H1 (cell line): ENCODE measurements at regions not wholly inside any gene's neighbourhood (a gene's known extent, or its start where the extent isn't known, plus 50 kb on each side); places are given as distances from the start of the nearest gene placed in this dataset.

Source experiments
- CTCF ChIA-PET: fragments of 300-600 bp; sonication (Branson Sonifier 250); formaldehyde crosslinking; loops from one replicate; lab custom pipeline; 2021; ENCODE audit not compliant: partially characterized antibody; lab: Charles Lee
- POLR2A ChIA-PET: fragments of 300-600 bp; sonication (Branson Sonifier 250); formaldehyde crosslinking; loops from one replicate; lab custom pipeline; 2021; ENCODE audit warnings: inconsistent platforms; ENCODE audit not compliant: partially characterized antibody; lab: Charles Lee
- DNase-seq, 2 experiments: peaks; one replicate each; pipeline versions ENCODE4 v3.0.0 to v3.0.0-alpha.2; 2010 to 2022; ENCODE audit warnings: low spot score in 2 of 2, low read depth in 1 of 2, mixed read lengths in 1 of 2
- FAIRE-seq: peaks from 2 replicates; lab custom pipeline; 2011; peaks lifted over from hg19 to GRCh38; lab: Jason Lieb, UNC
- H2AFZ ChIP-seq: 2 replicates; pipeline ENCODE4 v1.8.1; 2012; ENCODE audit warnings: low read length, inconsistent platforms
- H2AK5ac ChIP-seq: 2 replicates; pipeline ENCODE4 v1.6.1; 2013; ENCODE audit warnings: low read depth, low read length
- H2BK120ac ChIP-seq: replicated peaks from 2 replicates; pipeline ENCODE3; 2013; ENCODE audit warnings: low read depth, low read length, inconsistent platforms
- H2BK12ac ChIP-seq: 2 replicates; pipeline ENCODE4 v1.6.1; 2013; ENCODE audit warnings: low read depth, low read length
- H2BK15ac ChIP-seq: 2 replicates; pipeline ENCODE4 v1.6.1; 2013; ENCODE audit warnings: low read length
- H2BK20ac ChIP-seq: 2 replicates; pipeline ENCODE4 v1.6.1; 2013; ENCODE audit warnings: low read length
- H2BK5ac ChIP-seq: 2 replicates; pipeline ENCODE4 v1.6.1; 2013; ENCODE audit warnings: low read depth, low read length
- H3K14ac ChIP-seq: 2 replicates; pipeline ENCODE4 v1.6.1; 2013; ENCODE audit warnings: inconsistent platforms; ENCODE audit not compliant: insufficient read length
- H3K18ac ChIP-seq: 2 replicates; pipeline ENCODE4 v1.6.1; 2013; ENCODE audit warnings: low read length; ENCODE audit errors: extremely low read depth
- H3K23ac ChIP-seq: 2 replicates; pipeline ENCODE4 v1.6.1; 2013; ENCODE audit warnings: inconsistent platforms; ENCODE audit not compliant: insufficient read length
- H3K23me2 ChIP-seq: 2 replicates; pipeline ENCODE4 v1.6.1; 2013; ENCODE audit warnings: low read depth, low read length
- H3K27ac ChIP-seq: 2 replicates; pipeline ENCODE4 v1.6.1; 2011; ENCODE audit warnings: low read depth, low read length, inconsistent platforms
- H3K27me3 ChIP-seq, 4 experiments: replicated peaks in 1 of 4; 1 replicate in 1 of 4; 2 replicates in 3 of 4; pipeline versions ENCODE4 v1.6.1 to v1.8.1; 2011 to 2013; ENCODE audit warnings: low read length in 3 of 4, mild to moderate bottlenecking in 3 of 4, inconsistent platforms in 2 of 4, mixed read lengths in 2 of 4, moderate library complexity in 1 of 4; ENCODE audit not compliant: control insufficient read depth in 3 of 4, insufficient read depth in 3 of 4; ENCODE audit errors: extremely low read depth in 1 of 4
- H3K36me3 ChIP-seq, 4 experiments: 2 replicates each; pipeline versions ENCODE4 v1.6.1 to v1.8.1; 2011 to 2013; ENCODE audit warnings: mild to moderate bottlenecking in 4 of 4, low read length in 3 of 4, moderate library complexity in 2 of 4, control low read depth in 1 of 4, inconsistent platforms in 1 of 4; ENCODE audit not compliant: insufficient read depth in 4 of 4, control insufficient read depth in 2 of 4
- H3K4ac ChIP-seq: replicated peaks from 2 replicates; pipeline ENCODE3; 2013; ENCODE audit warnings: low read length, low read depth, mixed read lengths, inconsistent platforms; ENCODE audit not compliant: insufficient read length
- H3K4me1 ChIP-seq, 4 experiments: replicated peaks in 1 of 4; 1 replicate in 1 of 4; 2 replicates in 3 of 4; pipeline versions ENCODE4 v1.6.1 to v1.8.1; 2011 to 2013; ENCODE audit warnings: low read length in 3 of 4, inconsistent platforms in 2 of 4, mixed read lengths in 1 of 4; ENCODE audit not compliant: insufficient read depth in 4 of 4, control insufficient read depth in 3 of 4
- H3K4me2 ChIP-seq, 2 experiments: 2 replicates each; pipeline versions ENCODE4 v1.6.1 to v1.8.1; 2011 to 2013; ENCODE audit warnings: low read depth in 2 of 2, low read length in 2 of 2, control low read depth in 1 of 2, inconsistent platforms in 1 of 2, mild to moderate bottlenecking in 1 of 2; ENCODE audit not compliant: insufficient read depth in 1 of 2
- H3K4me3 ChIP-seq, 4 experiments: fragments of 200-600, 300-600 bp in 1 of 4; sonication (generic), shearing (Covaris generic), sonication (Bioruptor Twin) in 1 of 4; 2 replicates each; pipeline versions ENCODE4 v1.5.1 to v1.8.1; 2011 to 2016; ENCODE audit warnings: low read length in 4 of 4, low read depth in 3 of 4, control low read depth in 2 of 4, inconsistent platforms in 2 of 4, mild to moderate bottlenecking in 2 of 4, mixed read lengths in 1 of 4, moderate library complexity in 1 of 4; ENCODE audit not compliant: insufficient read depth in 2 of 4; ENCODE audit errors: extremely low read depth in 1 of 4
- H3K56ac ChIP-seq: replicated peaks from 2 replicates; pipeline ENCODE3; 2013; ENCODE audit warnings: low read depth, mild to moderate bottlenecking, mixed read lengths, low read length, inconsistent platforms; ENCODE audit not compliant: insufficient read length
- H3K79me1 ChIP-seq: 2 replicates; pipeline ENCODE4 v1.6.1; 2013; ENCODE audit warnings: low read depth, low read length, control low read depth
- H3K79me2 ChIP-seq, 2 experiments: 2 replicates each; pipeline versions ENCODE4 v1.6.1 to v1.8.1; 2012 to 2013; ENCODE audit warnings: low read length in 2 of 2, mild to moderate bottlenecking in 2 of 2, inconsistent platforms in 1 of 2; ENCODE audit not compliant: insufficient read depth in 2 of 2, control insufficient read depth in 1 of 2
- H3K9ac ChIP-seq, 4 experiments: replicated peaks in 1 of 4; 1 replicate in 1 of 4; 2 replicates in 3 of 4; pipeline versions ENCODE4 v1.6.1 to v1.8.1; 2011 to 2013; ENCODE audit warnings: low read depth in 3 of 4, low read length in 3 of 4, control low read depth in 2 of 4, mild to moderate bottlenecking in 2 of 4, moderate library complexity in 2 of 4, inconsistent platforms in 1 of 4; ENCODE audit errors: extremely low read depth in 1 of 4
- H3K9me3 ChIP-seq, 2 experiments: 2 replicates each; pipeline versions ENCODE4 v1.6.1 to v1.8.1; 2012 to 2013; ENCODE audit warnings: mild to moderate bottlenecking in 2 of 2, moderate library complexity in 2 of 2, control low read depth in 1 of 2, inconsistent platforms in 1 of 2, low read depth in 1 of 2, low read length in 1 of 2, mixed read lengths in 1 of 2; ENCODE audit not compliant: insufficient read depth in 2 of 2
- H4K20me1 ChIP-seq, 2 experiments: replicated peaks in 1 of 2; 2 replicates each; pipeline versions ENCODE3 to v1.8.1; 2011 to 2013; ENCODE audit warnings: inconsistent platforms in 2 of 2, low read length in 2 of 2, mild to moderate bottlenecking in 1 of 2; ENCODE audit not compliant: insufficient read depth in 2 of 2, control insufficient read depth in 1 of 2
- H4K5ac ChIP-seq: 2 replicates; pipeline ENCODE4 v1.6.1; 2013; ENCODE audit warnings: low read length, low read depth, mixed read lengths, inconsistent platforms; ENCODE audit not compliant: insufficient read length
- H4K8ac ChIP-seq: 2 replicates; pipeline ENCODE4 v1.8.0; 2013; ENCODE audit warnings: mild to moderate bottlenecking, moderate library complexity, low read length, inconsistent platforms; ENCODE audit not compliant: insufficient read depth; ENCODE audit errors: extremely low read depth
- H4K91ac ChIP-seq: replicated peaks from 2 replicates; pipeline ENCODE3; 2013; ENCODE audit warnings: low read length, mixed read lengths, inconsistent platforms; ENCODE audit not compliant: insufficient read length
- CHD1 ChIP-seq: IDR thresholded peaks from 2 replicates; pipeline ENCODE4 v1.6.1; 2012; ENCODE audit warnings: low read depth, low read length, improper control_type of control experiment
- EP300 ChIP-seq, 2 experiments: IDR thresholded peaks; 1 replicate in 1 of 2; 2 replicates in 1 of 2; pipeline ENCODE4 v1.6.1; 2011 to 2012; ENCODE audit warnings: low read depth in 2 of 2, low read length in 2 of 2, mild to moderate bottlenecking in 2 of 2, borderline replicate concordance in 1 of 2, inconsistent platforms in 1 of 2, moderate library complexity in 1 of 2
- SIN3A ChIP-seq, 2 experiments: IDR thresholded peaks in 1 of 2; conservative IDR thresholded peaks in 1 of 2; 2 replicates each; pipeline ENCODE4 v1.6.1; 2011 to 2012; ENCODE audit warnings: low read length in 2 of 2, improper control_type of control experiment in 1 of 2, low read depth in 1 of 2, mild to moderate bottlenecking in 1 of 2
- TBP ChIP-seq: IDR thresholded peaks from 2 replicates; pipeline ENCODE4 v1.6.1; 2011; ENCODE audit warnings: low read depth, low read length, improper control_type of control experiment
- WGBS, 2 experiments: shearing (Covaris generic) in 1 of 2; methylation state at CpG; one replicate each; pipeline versions ENCODE4 v1.1.6 to v1.1.7; 2013 to 2015; ENCODE audit warnings: low lambda C conversion rate in 2 of 2, mixed read lengths in 2 of 2, inconsistent platforms in 1 of 2, low coverage in 1 of 2, missing lambda C conversion rate in 1 of 2; ENCODE audit not compliant: insufficient replicate concordance in 2 of 2, insufficient coverage in 1 of 2, insufficient read length in 1 of 2; ENCODE audit errors: extremely low coverage in 1 of 2, missing lambda C conversion rate in 1 of 2; 5-methylcytosine and 5-hydroxymethylcytosine counted together

DNA sequence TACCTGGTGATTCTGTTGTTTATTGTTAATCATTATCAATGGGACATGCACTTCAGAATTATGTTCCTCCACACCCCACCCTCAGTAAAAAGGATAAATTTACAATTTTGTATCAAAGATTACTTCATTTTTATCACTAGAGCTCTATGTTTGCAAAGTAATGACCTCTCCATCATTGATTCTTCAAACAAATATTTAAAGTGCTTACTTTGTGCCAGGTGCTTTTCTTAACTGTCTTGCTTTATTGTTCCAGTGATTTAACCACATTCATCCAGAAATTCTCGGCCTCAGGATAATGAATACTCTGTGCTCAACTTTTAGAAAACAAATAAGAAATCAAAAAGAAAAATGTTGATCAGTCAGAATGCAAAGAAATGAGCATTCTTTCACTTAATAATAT is 144.9 kb upstream of the FOXP2 start:
- no peak overlapping the region for H2BK120ac ChIP-seq
- no peak overlapping the region for H3K14ac ChIP-seq
- H3K4ac ChIP-seq: no peak overlapping the region
- no peak overlapping the region for H4K5ac ChIP-seq
- no peak overlapping the region for H2BK12ac ChIP-seq
- no peak overlapping the region for H3K27ac ChIP-seq
- POLR2A ChIA-PET: no interaction called here
- H3K4me2 ChIP-seq: no peak overlapping the region
- no peaks in the 10 kb centered on the region for H3K4me1 ChIP-seq
- H2BK5ac ChIP-seq: no peak overlapping the region
- H4K20me1 ChIP-seq: no peaks in the 10 kb centered on the region
- H3K27me3 ChIP-seq: no peaks in the 10 kb centered on the region
- no peaks in the 10 kb centered on the region for H3K23me2 ChIP-seq
- no peaks in the 10 kb centered on the region for H3K36me3 ChIP-seq
- DNase-seq (no peak), FAIRE-seq (no peak)
- H2AFZ ChIP-seq: no peak overlapping the region
- H2BK15ac ChIP-seq: no peak overlapping the region
- 91% methylated on average over 1 of the region's 1 CpG; no CpG with 5 or more reads in 1 of the 2 experiments for WGBS, 2 experiments
- H3K4me3 ChIP-seq: no peak overlapping the region
- H4K91ac ChIP-seq: no peak overlapping the region
- H3K18ac ChIP-seq: no peak overlapping the region
- H2BK20ac ChIP-seq: no peak overlapping the region
- H2AK5ac ChIP-seq: no peak overlapping the region
- H3K79me2 ChIP-seq: no peaks in the 10 kb centered on the region
- no peak overlapping the region for H3K56ac ChIP-seq
- H3K9ac ChIP-seq: no peak overlapping the region
- H3K9me3 ChIP-seq: no peaks in the 10 kb centered on the region
- TF ChIP-seq SIN3A (conservative IDR thresholded peaks at IDR 0.05 in 1 of 2, IDR thresholded peaks at IDR 0.05 in 1 of 2; ENCODE audit: low read depth in 1 of 2, low read length in 2 of 2) (no peak), CHD1 (no peak), EP300 (IDR thresholded peaks at IDR 0.05; ENCODE audit: borderline replicate concordance in 1 of 2, low read depth in 2 of 2, low read length in 2 of 2) (no peak), TBP (no peak)
- no peak overlapping the region for H4K8ac ChIP-seq
- no peaks in the 10 kb centered on the region for H3K79me1 ChIP-seq
- no peak overlapping the region for H3K23ac ChIP-seq
- CTCF ChIA-PET: interaction anchor here (1.1 kb wide), 1 partner anchor 122 kb away, joined by 3 read pairs; no protein-coding TSS in a partner anchor
